Glutamatergic neuron (in vitro differentiated cells): ENCODE measurements at regions not wholly inside any gene's neighbourhood (a gene's known extent, or its start where the extent isn't known, plus 50 kb on each side); places are given as distances from the start of the nearest gene placed in this dataset.

ENCODE experiments used
- DNase-seq: peaks from one replicate; pipeline ENCODE4 v3.0.0; 2022
- H3K27ac Mint-ChIP-seq: one replicate; pipeline ENCODE4 v1.8.0; 2020; ENCODE audit warnings: mild to moderate bottlenecking, mixed read lengths, inconsistent platforms; ENCODE audit not compliant: unreplicated experiment
- H3K27me3 Mint-ChIP-seq: one replicate; pipeline ENCODE4 v1.8.0; 2020; ENCODE audit warnings: mild to moderate bottlenecking, moderate library complexity, mixed read lengths, inconsistent platforms; ENCODE audit not compliant: unreplicated experiment
- H3K36me3 Mint-ChIP-seq: one replicate; pipeline ENCODE4 v1.8.0; 2020; ENCODE audit warnings: mild to moderate bottlenecking, mixed read lengths, inconsistent platforms; ENCODE audit not compliant: unreplicated experiment
- H3K4me1 Mint-ChIP-seq: one replicate; pipeline ENCODE4 v1.8.0; 2020; ENCODE audit warnings: mild to moderate bottlenecking, low read depth, mixed read lengths, inconsistent platforms; ENCODE audit not compliant: unreplicated experiment
- H3K4me3 Mint-ChIP-seq: one replicate; pipeline ENCODE4 v1.8.0; 2020; ENCODE audit warnings: mild to moderate bottlenecking, mixed read lengths, inconsistent platforms; ENCODE audit not compliant: unreplicated experiment
- H3K9me3 Mint-ChIP-seq: one replicate; pipeline ENCODE4 v1.8.0; 2020; ENCODE audit warnings: mild to moderate bottlenecking, moderate library complexity, mixed read lengths, inconsistent platforms; ENCODE audit not compliant: unreplicated experiment
- TF ChIP-seq, protein P1 (sequence below): fragments of 200-600 bp; sonication (generic); IDR thresholded peaks from one replicate; pipeline ENCODE4 v1.5.0; 2021; ENCODE audit not compliant: partially characterized antibody, unreplicated experiment

DNA sequence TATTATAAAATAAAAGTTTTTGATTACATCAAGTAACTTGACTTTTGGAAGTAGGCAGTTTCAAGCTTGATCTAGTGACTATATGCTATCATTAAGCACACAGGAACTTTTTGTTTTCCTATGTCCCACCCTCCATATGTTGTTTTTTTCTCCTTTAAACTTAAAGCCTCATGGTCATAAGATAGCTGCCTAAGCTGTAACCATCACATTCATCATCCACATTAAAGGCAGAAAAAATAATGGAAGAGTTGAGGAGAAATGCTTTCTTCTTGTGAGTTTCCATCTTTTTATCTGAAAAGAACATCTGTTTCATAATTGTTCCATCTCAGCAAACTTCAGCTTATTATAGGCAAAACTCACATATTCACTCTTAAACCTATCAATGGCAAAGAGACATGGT lies 630.4 kb downstream of the STK39 start:
- TF ChIP-seq, protein P1, sequence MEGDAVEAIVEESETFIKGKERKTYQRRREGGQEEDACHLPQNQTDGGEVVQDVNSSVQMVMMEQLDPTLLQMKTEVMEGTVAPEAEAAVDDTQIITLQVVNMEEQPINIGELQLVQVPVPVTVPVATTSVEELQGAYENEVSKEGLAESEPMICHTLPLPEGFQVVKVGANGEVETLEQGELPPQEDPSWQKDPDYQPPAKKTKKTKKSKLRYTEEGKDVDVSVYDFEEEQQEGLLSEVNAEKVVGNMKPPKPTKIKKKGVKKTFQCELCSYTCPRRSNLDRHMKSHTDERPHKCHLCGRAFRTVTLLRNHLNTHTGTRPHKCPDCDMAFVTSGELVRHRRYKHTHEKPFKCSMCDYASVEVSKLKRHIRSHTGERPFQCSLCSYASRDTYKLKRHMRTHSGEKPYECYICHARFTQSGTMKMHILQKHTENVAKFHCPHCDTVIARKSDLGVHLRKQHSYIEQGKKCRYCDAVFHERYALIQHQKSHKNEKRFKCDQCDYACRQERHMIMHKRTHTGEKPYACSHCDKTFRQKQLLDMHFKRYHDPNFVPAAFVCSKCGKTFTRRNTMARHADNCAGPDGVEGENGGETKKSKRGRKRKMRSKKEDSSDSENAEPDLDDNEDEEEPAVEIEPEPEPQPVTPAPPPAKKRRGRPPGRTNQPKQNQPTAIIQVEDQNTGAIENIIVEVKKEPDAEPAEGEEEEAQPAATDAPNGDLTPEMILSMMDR: no peak
- H3K36me3 Mint-ChIP-seq: no peaks in the 10 kb centered on the region
- no peak overlapping the region for H3K4me3 Mint-ChIP-seq
- no peaks in the 10 kb centered on the region for H3K9me3 Mint-ChIP-seq
- no peak overlapping the region for H3K27ac Mint-ChIP-seq
- no peak for DNase-seq
- H3K4me1 Mint-ChIP-seq: no peaks in the 10 kb centered on the region
- H3K27me3 Mint-ChIP-seq: no peaks in the 10 kb centered on the region

DNA sequence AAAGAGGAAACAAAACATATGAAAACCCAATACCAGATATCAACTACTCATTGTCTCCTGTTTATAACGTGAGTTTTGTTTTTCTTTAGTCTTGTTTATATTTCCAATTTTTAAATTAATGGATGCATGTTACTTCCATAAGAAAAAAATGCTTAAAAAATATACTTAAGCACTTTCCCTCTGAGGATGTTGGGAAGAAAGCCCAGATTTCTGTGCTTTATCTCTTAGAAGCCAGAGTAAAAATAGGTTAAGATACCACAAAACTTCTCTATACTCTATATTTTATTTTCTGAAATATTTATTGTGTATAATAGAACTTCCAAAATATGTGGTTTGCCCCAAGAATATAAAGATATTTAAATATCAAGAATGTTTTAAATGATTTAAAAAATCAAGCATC lies 633.9 kb downstream of the STK39 start:
- TF ChIP-seq, protein P1: no peak
- no peak overlapping the region for H3K4me3 Mint-ChIP-seq
- no peaks in the 10 kb centered on the region for H3K27me3 Mint-ChIP-seq
- no peak for DNase-seq
- no peaks in the 10 kb centered on the region for H3K4me1 Mint-ChIP-seq
- H3K27ac Mint-ChIP-seq: no peak overlapping the region
- no peaks in the 10 kb centered on the region for H3K36me3 Mint-ChIP-seq
- H3K9me3 Mint-ChIP-seq: no peaks in the 10 kb centered on the region

DNA sequence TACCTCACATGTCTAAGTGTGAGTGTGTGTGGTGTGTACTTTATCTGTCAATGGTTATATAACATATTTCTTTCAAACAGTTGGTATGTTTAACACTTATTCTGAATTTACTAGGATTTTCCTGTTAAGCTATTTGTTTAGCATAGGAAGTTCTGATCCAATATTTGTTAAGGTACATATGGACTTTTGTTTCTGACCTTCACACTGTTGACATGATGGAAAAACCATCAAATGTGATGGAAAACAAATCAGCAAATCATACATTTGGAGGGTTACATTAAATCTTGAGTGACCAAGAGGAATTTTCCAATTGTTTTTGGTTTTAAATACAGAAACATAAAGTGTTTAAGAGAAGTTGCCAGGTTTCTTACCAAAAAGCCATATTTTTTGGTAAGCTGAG lies 638.9 kb downstream of the STK39 start:
- Mint-ChIP-seq H3K27me3 (no peaks in the 10 kb centered on the region), H3K9me3 (no peaks in the 10 kb centered on the region), H3K27ac (no peak overlapping the region), H3K4me3 (no peak overlapping the region), H3K36me3 (no peaks in the 10 kb centered on the region), H3K4me1 (no peaks in the 10 kb centered on the region)
- no peak for DNase-seq
- TF ChIP-seq, protein P1: no peak

DNA sequence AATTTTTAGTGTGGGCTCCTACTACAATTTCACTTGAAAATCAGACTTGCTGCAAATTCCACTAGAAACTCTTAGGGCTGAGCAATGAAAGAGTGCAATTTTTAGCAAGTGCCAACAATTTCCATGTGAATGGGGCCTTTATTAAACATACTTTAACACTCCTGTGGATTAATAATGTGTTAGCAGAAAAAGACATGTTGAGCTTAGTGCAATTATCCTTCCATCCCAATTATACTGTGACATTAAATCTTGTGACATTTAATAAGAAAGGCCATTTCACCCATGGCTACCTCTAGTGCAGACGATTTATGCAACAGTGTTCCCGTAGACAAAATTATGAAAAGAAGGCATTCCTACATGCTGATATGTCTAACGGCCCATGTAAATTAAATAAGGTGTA lies 639.7 kb downstream of the STK39 start:
- TF ChIP-seq, protein P1: no peak
- no peaks in the 10 kb centered on the region for H3K27me3 Mint-ChIP-seq
- no peak for DNase-seq
- no peaks in the 10 kb centered on the region for H3K4me1 Mint-ChIP-seq
- no peak overlapping the region for H3K27ac Mint-ChIP-seq
- no peak overlapping the region for H3K4me3 Mint-ChIP-seq
- no peaks in the 10 kb centered on the region for H3K9me3 Mint-ChIP-seq
- H3K36me3 Mint-ChIP-seq: no peaks in the 10 kb centered on the region

DNA sequence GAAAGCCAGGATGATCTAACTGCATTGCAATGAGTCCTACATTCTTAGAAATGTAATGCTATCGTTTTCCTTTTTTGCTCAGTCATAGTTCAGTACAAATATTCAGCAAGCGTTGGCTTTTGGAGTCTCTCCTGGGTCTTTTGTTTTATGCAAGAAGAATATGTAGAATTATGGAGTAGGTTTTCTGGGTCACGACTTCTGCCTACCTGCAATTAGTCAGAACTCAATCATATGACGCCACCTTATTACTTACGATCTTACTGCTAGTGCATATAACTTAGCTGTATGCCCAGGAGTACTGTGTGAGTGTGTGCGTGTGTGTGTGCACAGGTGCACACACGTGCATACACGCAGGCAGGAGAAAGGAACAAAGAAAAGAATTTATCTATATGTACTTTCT lies 640.2 kb downstream of the STK39 start:
- Mint-ChIP-seq H3K4me3 (no peak overlapping the region), H3K27me3 (no peaks in the 10 kb centered on the region), H3K27ac (no peak overlapping the region), H3K9me3 (no peaks in the 10 kb centered on the region), H3K4me1 (no peaks in the 10 kb centered on the region), H3K36me3 (peaks cover 2% of the 10 kb centered on the region)
- no peak for DNase-seq
- TF ChIP-seq, protein P1: no peak
